Keratinocyte (primary cell): ENCODE measurements at regions not wholly inside any gene's neighbourhood (a gene's known extent, or its start where the extent isn't known, plus 50 kb on each side); places are given as distances from the start of the nearest gene placed in this dataset.

ENCODE experiments used
- DNase-seq: peaks from one replicate; pipeline ENCODE4 v3.0.0-alpha.2; 2011; ENCODE audit warnings: low read depth, missing footprints, low spot score
- FAIRE-seq: peaks from 2 replicates; lab custom pipeline; 2011; peaks lifted over from hg19 to GRCh38; lab: Jason Lieb, UNC
- H2AFZ ChIP-seq: 2 replicates; pipeline ENCODE4 v1.6.0; 2012; ENCODE audit warnings: low read length, control low read depth, inconsistent platforms; ENCODE audit not compliant: control insufficient read depth
- H3K27ac ChIP-seq: 2 replicates; pipeline ENCODE4 v1.5.1; 2011; ENCODE audit warnings: low read length; ENCODE audit not compliant: control insufficient read depth, insufficient read depth
- H3K27me3 ChIP-seq: 3 replicates; pipeline ENCODE4 v1.6.0; 2011; ENCODE audit warnings: low read length; ENCODE audit not compliant: control insufficient read depth, insufficient read depth; ENCODE audit errors: extremely low read depth
- H3K36me3 ChIP-seq, 2 experiments: 2 replicates in 1 of 2; 3 replicates in 1 of 2; pipeline ENCODE4 v1.5.1; 2011; ENCODE audit warnings: low read length in 2 of 2, mild to moderate bottlenecking in 1 of 2; ENCODE audit not compliant: control insufficient read depth in 2 of 2, insufficient read depth in 2 of 2; ENCODE audit errors: extremely low read depth in 1 of 2
- H3K4me1 ChIP-seq: 3 replicates; pipeline ENCODE4 v1.5.1; 2011; ENCODE audit warnings: low read length; ENCODE audit not compliant: control insufficient read depth, insufficient read depth; ENCODE audit errors: extremely low read depth
- H3K4me2 ChIP-seq: 3 replicates; pipeline ENCODE4 v1.6.0; 2011; ENCODE audit warnings: low read depth, low read length; ENCODE audit not compliant: control insufficient read depth, insufficient read depth; ENCODE audit errors: extremely low read depth
- H3K4me3 ChIP-seq, 3 experiments: fragments of 200-600 bp in 1 of 3; sonication (generic) in 1 of 3; 2 replicates in 2 of 3; 3 replicates in 1 of 3; pipeline ENCODE4 v1.5.1; 2011 to 2016; ENCODE audit warnings: low read length in 3 of 3, mild to moderate bottlenecking in 3 of 3, control low read depth in 2 of 3, inconsistent platforms in 1 of 3, low read depth in 1 of 3, mixed read lengths in 1 of 3, mixed run types in 1 of 3, moderate library complexity in 1 of 3; ENCODE audit not compliant: control insufficient read depth in 2 of 3, insufficient read depth in 2 of 3; ENCODE audit errors: extremely low read depth in 1 of 3
- H3K79me2 ChIP-seq: 2 replicates; pipeline ENCODE4 v1.6.0; 2012; ENCODE audit warnings: low read length; ENCODE audit not compliant: control insufficient read depth, insufficient read depth
- H3K9ac ChIP-seq: 3 replicates; pipeline ENCODE4 v1.6.0; 2011; ENCODE audit warnings: low read length; ENCODE audit not compliant: control insufficient read depth, insufficient read depth; ENCODE audit errors: extremely low read depth
- H3K9me1 ChIP-seq: 3 replicates; pipeline ENCODE4 v1.6.0; 2011; ENCODE audit warnings: low read length; ENCODE audit not compliant: control insufficient read depth, insufficient read depth; ENCODE audit errors: extremely low read depth
- H3K9me3 ChIP-seq: 2 replicates; pipeline ENCODE4 v1.5.1; 2012; ENCODE audit warnings: low read depth, low read length; ENCODE audit not compliant: control insufficient read depth
- H4K20me1 ChIP-seq: 3 replicates; pipeline ENCODE4 v1.6.0; 2011; ENCODE audit warnings: low read length; ENCODE audit not compliant: control insufficient read depth, insufficient read depth; ENCODE audit errors: extremely low read depth
- CTCF ChIP-seq, 3 experiments: IDR thresholded peaks in 1 of 3; conservative IDR thresholded peaks in 1 of 3; optimal IDR thresholded peaks in 1 of 3; 2 replicates in 2 of 3; 3 replicates in 1 of 3; pipeline versions ENCODE3 to v1.5.1; 2011; ENCODE audit warnings: low read length in 3 of 3, mild to moderate bottlenecking in 3 of 3, moderate library complexity in 2 of 3, control low read depth in 1 of 3, inconsistent platforms in 1 of 3; ENCODE audit not compliant: insufficient read depth in 2 of 3; ENCODE audit errors: extremely low read depth in 1 of 3
- EZH2 ChIP-seq: IDR thresholded peaks from one replicate; pipeline ENCODE4 v1.6.1; 2012; ENCODE audit warnings: inconsistent platforms, mild to moderate bottlenecking, low read length, moderate library complexity
- dilution Hi-C: fragments of 300-500 bp; cut with MboI; formaldehyde crosslinking; loops from one replicate; pipeline ENCODE4 v1.7.0; 2020; ENCODE audit warnings: low sequenced_read_pairs; ENCODE audit not compliant: extremely low pct_ligation_motif_present

- no peak for TF ChIP-seq CTCF (optimal IDR thresholded peaks at IDR 0.05 in 1 of 3, IDR thresholded peaks at IDR 0.05 in 1 of 3, conservative IDR thresholded peaks at IDR 0.05 in 1 of 3; ENCODE audit: extremely low read depth in 1 of 3, insufficient read depth in 2 of 3, low read length in 3 of 3)
- TF ChIP-seq EZH2: no peak
- no peak overlapping the region for H2AFZ ChIP-seq
- H3K27me3 ChIP-seq: no peaks in the 10 kb centered on the region
- no peak overlapping the region for H3K4me2 ChIP-seq
- dilution Hi-C loops: no loop called here
- FAIRE-seq (no peak), DNase-seq (no peak)
- no peaks in the 10 kb centered on the region for H3K79me2 ChIP-seq
- no peak overlapping the region for H3K9ac ChIP-seq
- H4K20me1 ChIP-seq: no peaks in the 10 kb centered on the region
- H3K4me1 ChIP-seq: no peaks in the 10 kb centered on the region
- H3K4me3 ChIP-seq: no peak overlapping the region
- H3K9me3 ChIP-seq: no peaks in the 10 kb centered on the region
- H3K36me3 ChIP-seq: no peaks in the 10 kb centered on the region
- H3K27ac ChIP-seq: no peak overlapping the region
- H3K9me1 ChIP-seq: no peaks in the 10 kb centered on the region
Measured at GRCh38 chr21:22535630-22536029, 1537.4 kb downstream of the NCAM2 start.

DNA sequence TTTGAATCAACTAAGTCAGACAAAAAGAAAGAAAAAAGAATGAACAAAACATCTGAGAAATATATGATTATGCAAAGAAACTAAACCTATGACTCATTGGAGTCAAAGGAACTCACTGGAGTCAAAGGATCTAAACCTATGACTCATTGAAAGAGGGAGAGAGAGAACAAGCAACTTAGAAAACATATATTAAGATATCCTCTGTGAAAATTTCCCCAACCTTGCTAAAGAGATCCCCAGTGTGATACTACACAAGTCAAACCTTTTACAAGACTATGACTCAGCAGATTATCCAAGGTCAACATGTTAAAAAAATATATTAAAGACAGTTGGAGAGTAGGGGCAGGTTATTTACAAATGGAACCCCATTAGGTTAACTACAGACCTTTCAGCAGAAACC is 1538.3 kb downstream of the NCAM2 start:
- Histone ChIP-seq H3K4me3 (no peak overlapping the region), H3K27me3 (no peaks in the 10 kb centered on the region), H3K4me2 (no peak overlapping the region), H3K36me3 (no peaks in the 10 kb centered on the region), H2AFZ (no peak overlapping the region), H3K9me1 (no peaks in the 10 kb centered on the region), H3K9ac (no peak overlapping the region), H4K20me1 (no peaks in the 10 kb centered on the region), H3K4me1 (no peaks in the 10 kb centered on the region), H3K27ac (no peak overlapping the region), H3K9me3 (peaks cover 3% of the 10 kb centered on the region), H3K79me2 (no peaks in the 10 kb centered on the region)
- dilution Hi-C loops: no loop called here
- TF ChIP-seq EZH2 (no peak), CTCF (optimal IDR thresholded peaks at IDR 0.05 in 1 of 3, IDR thresholded peaks at IDR 0.05 in 1 of 3, conservative IDR thresholded peaks at IDR 0.05 in 1 of 3; ENCODE audit: extremely low read depth in 1 of 3, insufficient read depth in 2 of 3, low read length in 3 of 3) (no peak)
- DNase-seq: no peak
- no peak for FAIRE-seq
